ENCODE measurements at regions not wholly inside any gene's neighbourhood (a gene's known extent, or its start where the extent isn't known, plus 50 kb on each side); places are given as distances from the start of the nearest gene placed in this dataset.

GRCh38 chr15:24772686-24773373 lies 97.3 kb downstream of the NPAP1 start:
- POLR2A ChIA-PET: no interaction called here
- intact Hi-C loops (cut with micrococcal nuclease; ENCODE audit: unreplicated experiment) (no loop called here), in situ Hi-C loops (cut with HindIII; ENCODE audit: low pct_unique_long_range_greater_than_20kb, low sequenced_read_pairs) (no loop called here)
- peak overlapping the region in 1 of 2 experiments; percentile 12; a peak in 1 of 4 replicates for H3K4me3 ChIP-seq (ENCODE audit: low read depth in 2 of 2, low read length in 2 of 2)
- 0 out of 2 replicates have a peak, but pooled peaks cover 4% of the 10 kb centered on the region for H3K9me3 ChIP-seq (ENCODE audit: control insufficient read depth, insufficient read depth, low read depth, low read length)
- no peaks in the 10 kb centered on the region for H3K27me3 ChIP-seq (ENCODE audit: control insufficient read depth, insufficient read depth, low read length)
- TF ChIP-seq POLR2AphosphoS5 (IDR thresholded peaks at IDR 0.05; ENCODE audit: low read depth, low read length) (no peak), TCF7L2 (IDR thresholded peaks at IDR 0.05; ENCODE audit: low read depth, low read length) (no peak), SIN3A (IDR thresholded peaks at IDR 0.05; ENCODE audit: borderline replicate concordance, insufficient read depth, low read depth, low read length) (no peak), CTCF (IDR thresholded peaks at IDR 0.05) (no peak)
- TF ChIP-seq, protein P1, sequence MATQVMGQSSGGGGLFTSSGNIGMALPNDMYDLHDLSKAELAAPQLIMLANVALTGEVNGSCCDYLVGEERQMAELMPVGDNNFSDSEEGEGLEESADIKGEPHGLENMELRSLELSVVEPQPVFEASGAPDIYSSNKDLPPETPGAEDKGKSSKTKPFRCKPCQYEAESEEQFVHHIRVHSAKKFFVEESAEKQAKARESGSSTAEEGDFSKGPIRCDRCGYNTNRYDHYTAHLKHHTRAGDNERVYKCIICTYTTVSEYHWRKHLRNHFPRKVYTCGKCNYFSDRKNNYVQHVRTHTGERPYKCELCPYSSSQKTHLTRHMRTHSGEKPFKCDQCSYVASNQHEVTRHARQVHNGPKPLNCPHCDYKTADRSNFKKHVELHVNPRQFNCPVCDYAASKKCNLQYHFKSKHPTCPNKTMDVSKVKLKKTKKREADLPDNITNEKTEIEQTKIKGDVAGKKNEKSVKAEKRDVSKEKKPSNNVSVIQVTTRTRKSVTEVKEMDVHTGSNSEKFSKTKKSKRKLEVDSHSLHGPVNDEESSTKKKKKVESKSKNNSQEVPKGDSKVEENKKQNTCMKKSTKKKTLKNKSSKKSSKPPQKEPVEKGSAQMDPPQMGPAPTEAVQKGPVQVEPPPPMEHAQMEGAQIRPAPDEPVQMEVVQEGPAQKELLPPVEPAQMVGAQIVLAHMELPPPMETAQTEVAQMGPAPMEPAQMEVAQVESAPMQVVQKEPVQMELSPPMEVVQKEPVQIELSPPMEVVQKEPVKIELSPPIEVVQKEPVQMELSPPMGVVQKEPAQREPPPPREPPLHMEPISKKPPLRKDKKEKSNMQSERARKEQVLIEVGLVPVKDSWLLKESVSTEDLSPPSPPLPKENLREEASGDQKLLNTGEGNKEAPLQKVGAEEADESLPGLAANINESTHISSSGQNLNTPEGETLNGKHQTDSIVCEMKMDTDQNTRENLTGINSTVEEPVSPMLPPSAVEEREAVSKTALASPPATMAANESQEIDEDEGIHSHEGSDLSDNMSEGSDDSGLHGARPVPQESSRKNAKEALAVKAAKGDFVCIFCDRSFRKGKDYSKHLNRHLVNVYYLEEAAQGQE (IDR thresholded peaks at IDR 0.05; ENCODE audit: insufficient read depth in 1 of 2, low read depth in 2 of 2, low read length in 1 of 2): no peak
- ATAC-seq (no peak), DNase-seq (ENCODE audit: low read depth, low spot score) (no peak)
- no TSS peak for BruUV-seq (replicated peaks)
- CTCF ChIA-PET: no interaction called here
- H3K27ac ChIP-seq (ENCODE audit: low read length): no peak overlapping the region
- H3K36me3 ChIP-seq (ENCODE audit: control insufficient read depth, insufficient read depth, low read length): no peaks in the 10 kb centered on the region
- H3K4me1 ChIP-seq (ENCODE audit: control insufficient read depth, insufficient read depth, low read length): no peaks in the 10 kb centered on the region

- DNase-seq (ENCODE audit: low read depth, low spot score): no peak
- Histone ChIP-seq H3K9me3 (ENCODE audit: control insufficient read depth, insufficient read depth, low read depth, low read length) (peaks cover 4% of the 10 kb centered on the region; the same call in 1 of the 2 replicates), H3K4me1 (ENCODE audit: control insufficient read depth, insufficient read depth, low read length) (no peaks in the 10 kb centered on the region), H3K36me3 (ENCODE audit: control insufficient read depth, insufficient read depth, low read length) (no peaks in the 10 kb centered on the region), H3K27ac (ENCODE audit: low read length) (no peak overlapping the region), H3K27me3 (ENCODE audit: control insufficient read depth, insufficient read depth, low read length) (no peaks in the 10 kb centered on the region), H3K4me3 (ENCODE audit: low read depth in 2 of 2, low read length in 2 of 2) (no peak overlapping the region)
- POLR2A ChIA-PET: no interaction called here
- in situ Hi-C loops (cut with HindIII; ENCODE audit: low pct_unique_long_range_greater_than_20kb, low sequenced_read_pairs): no loop called here
- TF ChIP-seq CTCF (IDR thresholded peaks at IDR 0.05) (no peak), POLR2AphosphoS5 (IDR thresholded peaks at IDR 0.05; ENCODE audit: low read depth, low read length) (no peak), TCF7L2 (IDR thresholded peaks at IDR 0.05; ENCODE audit: low read depth, low read length) (no peak), SIN3A (IDR thresholded peaks at IDR 0.05; ENCODE audit: borderline replicate concordance, insufficient read depth, low read depth, low read length) (no peak)
- TF ChIP-seq, protein P1 (IDR thresholded peaks at IDR 0.05; ENCODE audit: insufficient read depth in 1 of 2, low read depth in 2 of 2, low read length in 1 of 2): no peak
- intact Hi-C loops (cut with micrococcal nuclease; ENCODE audit: unreplicated experiment): no loop called here
- no TSS peak for BruUV-seq (replicated peaks)
- CTCF ChIA-PET: no interaction called here
- no peak for ATAC-seq
Observed at GRCh38 chr15:24777307-24777706, 101.7 kb downstream of the NPAP1 start.

Data from Panc1 (cell line).